K562 (cell line): ENCODE measurements at regions not wholly inside any gene's neighbourhood (a gene's known extent, or its start where the extent isn't known, plus 50 kb on each side); places are given as distances from the start of the nearest gene placed in this dataset.

ENCODE experiments used
- ATAC-seq: fragments of 200-7000 bp; cut with Tn5 transposase; 3 replicates; pipeline ENCODE4 v1.9.1; 2020; ENCODE audit warnings: moderate library complexity
- BruUV-seq: library from RNA; stranded (reverse); fragments of 400-500 nt; replicated peaks from 2 replicates; lab custom pipeline; 2021; lab: Mats Ljungman, UMichigan
- CTCF ChIA-PET: fragments of 300-600 bp; formaldehyde crosslinking; extraction: SDS; loops from one replicate; lab custom pipeline; 2021; ENCODE audit warnings: low intra/inter-chr PET ratio; lab: Yijun Ruan, JAX
- POLR2A ChIA-PET: fragments of 300-600, 350-650 bp; sonication (Branson Sonifier 250); formaldehyde crosslinking; extraction: SDS; loops from one replicate; lab custom pipeline; 2021; ENCODE audit warnings: antibody characterized with exemption, inconsistent platforms; lab: Yijun Ruan, JAX
- DNase-seq, 4 experiments: peaks; one replicate each; pipeline versions ENCODE4 v3.0.0 to v3.0.0-alpha.2; 2011 to 2018; ENCODE audit warnings: low spot score in 3 of 4, mixed read lengths in 3 of 4; ENCODE audit errors: extremely low read depth in 1 of 4
- FAIRE-seq: peaks from 2 replicates; lab custom pipeline; 2011; peaks lifted over from hg19 to GRCh38; lab: Jason Lieb, UNC
- H2AFZ ChIP-seq: 2 replicates; pipeline ENCODE4 v1.6.0; 2011; ENCODE audit warnings: low read depth, low read length, control low read depth, inconsistent platforms
- H3K27ac ChIP-seq: fragments of 200-600 bp; 3 replicates; pipeline ENCODE4 v1.8.0; 2011; ENCODE audit warnings: low read depth, mild to moderate bottlenecking, control low read depth, inconsistent platforms, low read length, moderate library complexity, mixed read lengths; ENCODE audit errors: extremely low read depth
- H3K27me3 ChIP-seq, 2 experiments: fragments of 300-600 bp in 1 of 2; 2 replicates in 1 of 2; 3 replicates in 1 of 2; pipeline versions ENCODE4 v1.6.0 to v1.8.0; 2011; ENCODE audit warnings: inconsistent platforms in 2 of 2, low read length in 2 of 2, mild to moderate bottlenecking in 1 of 2, mixed read lengths in 1 of 2, moderate library complexity in 1 of 2; ENCODE audit not compliant: control insufficient read depth in 2 of 2, insufficient read depth in 2 of 2
- H3K36me3 ChIP-seq: fragments of 300-600 bp; 3 replicates; pipeline ENCODE4 v1.8.0; 2011; ENCODE audit warnings: mild to moderate bottlenecking, low read length, inconsistent platforms; ENCODE audit not compliant: control insufficient read depth, insufficient read depth
- H3K4me1 ChIP-seq, 2 experiments: fragments of 200-600 bp in 1 of 2; replicated peaks in 1 of 2; 2 replicates in 1 of 2; 3 replicates in 1 of 2; pipeline versions ENCODE4 v1.5.1 to v1.8.0; 2011; ENCODE audit warnings: inconsistent platforms in 2 of 2, low read length in 2 of 2, mild to moderate bottlenecking in 1 of 2, mixed read lengths in 1 of 2, moderate library complexity in 1 of 2; ENCODE audit not compliant: control insufficient read depth in 2 of 2, insufficient read depth in 2 of 2
- H3K4me2 ChIP-seq: 2 replicates; pipeline ENCODE4 v1.6.1; 2011; ENCODE audit warnings: low read length, control low read depth, inconsistent platforms, mixed read lengths; ENCODE audit not compliant: insufficient read depth
- H3K4me3 ChIP-seq: fragments of 200-600 bp; sonication (generic), shearing (Covaris generic); 2 replicates; pipeline ENCODE4 v1.5.1; 2016; ENCODE audit warnings: control low read depth, inconsistent platforms
- H3K79me2 ChIP-seq: fragments of 200-600 bp; 3 replicates; pipeline ENCODE4 v1.8.0; 2011; ENCODE audit warnings: low read length, inconsistent platforms; ENCODE audit not compliant: control insufficient read depth, insufficient read depth
- H3K9ac ChIP-seq, 2 experiments: 2 replicates each; pipeline versions ENCODE4 v1.6.0 to v1.6.1; 2011; ENCODE audit warnings: low read depth in 2 of 2, low read length in 2 of 2, control low read depth in 1 of 2, inconsistent platforms in 1 of 2, mild to moderate bottlenecking in 1 of 2, mixed read lengths in 1 of 2; ENCODE audit not compliant: insufficient read depth in 1 of 2
- H3K9me1 ChIP-seq: one replicate; pipeline ENCODE4 v1.6.0; 2011; ENCODE audit warnings: inconsistent platforms, mild to moderate bottlenecking, low read length, moderate library complexity; ENCODE audit not compliant: control insufficient read depth, insufficient read depth
- H3K9me3 ChIP-seq: replicated peaks from 2 replicates; pipeline ENCODE4 v1.5.1; 2011; ENCODE audit warnings: low read depth, low read length, inconsistent platforms; ENCODE audit not compliant: control insufficient read depth, insufficient read depth
- H4K20me1 ChIP-seq: replicated peaks from 2 replicates; pipeline ENCODE4 v1.6.1; 2011; ENCODE audit warnings: low read length, inconsistent platforms, mixed read lengths; ENCODE audit not compliant: control insufficient read depth, insufficient read depth
- BACH1 ChIP-seq: fragments of 200-800 bp; sonication (Bioruptor generic); IDR thresholded peaks from 2 replicates; pipeline ENCODE4 v1.6.1; 2016; ENCODE audit warnings: missing genetic modification characterization, missing compliant biosample characterization
- BRF2 ChIP-seq: IDR thresholded peaks from 3 replicates; pipeline ENCODE4 v1.6.1; 2011; ENCODE audit warnings: borderline replicate concordance, mild to moderate bottlenecking; ENCODE audit not compliant: insufficient read length, insufficient read depth
- HLTF ChIP-seq: fragments of 450-650 bp; IDR thresholded peaks from 2 replicates; pipeline ENCODE4 v1.6.1; 2016
- HMG20B ChIP-seq: fragments of 250-450 bp; sonication (Bioruptor Pico); IDR thresholded peaks from 2 replicates; pipeline ENCODE4 v1.5.0; 2021; ENCODE audit warnings: mild to moderate bottlenecking
- KAT7 ChIP-seq: sonication (generic); formaldehyde crosslinking; IDR thresholded peaks from 2 replicates; pipeline ENCODE4 v1.8.0; 2022; ENCODE audit warnings: missing genetic modification reagents, mild to moderate bottlenecking, borderline replicate concordance
- KHSRP ChIP-seq: fragments of 450-650 bp; IDR thresholded peaks from 2 replicates; pipeline ENCODE4 v1.6.1; 2017
- MAFG ChIP-seq: fragments of 450-650 bp; conservative IDR thresholded peaks from 2 replicates; pipeline ENCODE4 v1.6.1; 2016; ENCODE audit warnings: missing genetic modification characterization, missing compliant biosample characterization
- PRMT5 ChIP-seq: sonication (generic); formaldehyde crosslinking; IDR thresholded peaks from 2 replicates; pipeline ENCODE4 v1.5.0; 2020; ENCODE audit warnings: missing genetic modification reagents
- SREBF1 ChIP-seq: fragments of 150-350 bp; IDR thresholded peaks from 2 replicates; pipeline ENCODE4 v1.6.1; 2014; ENCODE audit warnings: antibody characterized with exemption, low read depth, low read length, borderline replicate concordance
- STAT5A ChIP-seq: IDR thresholded peaks from 2 replicates; pipeline ENCODE4 v1.6.1; 2012; ENCODE audit warnings: low read length, inconsistent platforms, borderline replicate concordance
- TAF15 ChIP-seq: fragments of 200-400 bp; formaldehyde crosslinking; IDR thresholded peaks from 2 replicates; pipeline ENCODE4 v1.6.1; 2017; ENCODE audit warnings: mild to moderate bottlenecking, low read depth, low read length, moderate library complexity
- TSC22D4 ChIP-seq: fragments of 450-650 bp; IDR thresholded peaks from 2 replicates; pipeline ENCODE4 v1.6.1; 2016; ENCODE audit warnings: missing genetic modification characterization, missing biosample characterization, control low read depth
- ZFPM2 ChIP-seq: fragments of 250-450 bp; sonication (Bioruptor Pico); IDR thresholded peaks from 2 replicates; pipeline ENCODE4 v1.5.1; 2022; ENCODE audit warnings: mild to moderate bottlenecking
- ZNF436 ChIP-seq: fragments of 250-450, 450-650 bp; sonication (Bioruptor Pico); formaldehyde crosslinking; IDR thresholded peaks from 2 replicates; pipeline ENCODE4 v1.7.0; 2020; ENCODE audit warnings: mild to moderate bottlenecking
- ZNF778 ChIP-seq: fragments of 450-650 bp; formaldehyde crosslinking; IDR thresholded peaks from 2 replicates; pipeline ENCODE4 v1.4.0; 2020; ENCODE audit warnings: mild to moderate bottlenecking, moderate library complexity
- WGBS: fragments of 100-300 bp; shearing (Covaris generic); methylation state at CpG from one replicate; pipeline ENCODE4 v1.1.6; 2016; ENCODE audit warnings: low coverage, mixed read lengths; ENCODE audit not compliant: insufficient coverage; ENCODE audit errors: missing lambda C conversion rate; 5-methylcytosine and 5-hydroxymethylcytosine counted together
- in situ Hi-C: fragments of 300-500 bp; cut with MboI; formaldehyde crosslinking; loops from 4 replicates; pipeline ENCODE4 v1.15.0; 2018; ENCODE audit warnings: inconsistent platforms, mixed read lengths
- intact Hi-C: fragments of 100-400 bp; cut with micrococcal nuclease; formaldehyde crosslinking; loops from 2 replicates; pipeline ENCODE4 v1.14.2; 2022
- TF ChIP-seq, protein P1 (sequence below), 2 experiments: fragments of 450-650 bp; formaldehyde crosslinking in 1 of 2; IDR thresholded peaks; 2 replicates each; pipeline versions ENCODE4 v1.4.0 to v1.6.1; 2014 to 2020; ENCODE audit warnings: mild to moderate bottlenecking in 2 of 2, borderline replicate concordance in 1 of 2, low read depth in 1 of 2

GRCh38 chr5:109590799-109591198, 98.9 kb upstream of the MAN2A1 start:
- intact Hi-C loops (no loop called here), in situ Hi-C loops (no loop called here)
- Histone ChIP-seq H3K9me1 (no peaks in the 10 kb centered on the region), H3K4me2 (no peak overlapping the region), H3K9ac (no peak overlapping the region), H3K27me3 (peaks cover 2 to 13% of the 10 kb centered on the region in 2 experiments; a peak in 4 of 5 replicates), H3K4me1 (peaks cover 0 to 3% of the 10 kb centered on the region in 2 experiments; a peak in 1 of 5 replicates), H3K9me3 (no peaks in the 10 kb centered on the region), H3K4me3 (no peak overlapping the region), H2AFZ (no peak overlapping the region), H3K79me2 (no peaks in the 10 kb centered on the region), H3K27ac (no peak overlapping the region), H4K20me1 (no peaks in the 10 kb centered on the region), H3K36me3 (no peaks in the 10 kb centered on the region)
- ChIA-PET POLR2A (no interaction called here), CTCF (no interaction called here)
- no TSS peak for BruUV-seq
- ATAC-seq = no peak
- no peak for FAIRE-seq
- WGBS = 15% methylated on average over 3 of the region's 3 CpGs
- DNase-seq = no peak
- TF ChIP-seq BRF2 (no peak), ZNF436 (CRISPR knock-in tag) (no peak), PRMT5 (CRISPR knock-in tag) (no peak), ZNF778 (CRISPR knock-in tag) (no peak), BACH1 (tag) (no peak), STAT5A (no peak), MAFG (tag) (no peak), SREBF1 (no peak), KAT7 (CRISPR knock-in tag) (no peak), TSC22D4 (tag) (no peak), HLTF (no peak), TAF15 (no peak), HMG20B (CRISPR knock-in tag) (no peak), ZFPM2 (no peak), KHSRP (no peak)
- TF ChIP-seq, protein P1, sequence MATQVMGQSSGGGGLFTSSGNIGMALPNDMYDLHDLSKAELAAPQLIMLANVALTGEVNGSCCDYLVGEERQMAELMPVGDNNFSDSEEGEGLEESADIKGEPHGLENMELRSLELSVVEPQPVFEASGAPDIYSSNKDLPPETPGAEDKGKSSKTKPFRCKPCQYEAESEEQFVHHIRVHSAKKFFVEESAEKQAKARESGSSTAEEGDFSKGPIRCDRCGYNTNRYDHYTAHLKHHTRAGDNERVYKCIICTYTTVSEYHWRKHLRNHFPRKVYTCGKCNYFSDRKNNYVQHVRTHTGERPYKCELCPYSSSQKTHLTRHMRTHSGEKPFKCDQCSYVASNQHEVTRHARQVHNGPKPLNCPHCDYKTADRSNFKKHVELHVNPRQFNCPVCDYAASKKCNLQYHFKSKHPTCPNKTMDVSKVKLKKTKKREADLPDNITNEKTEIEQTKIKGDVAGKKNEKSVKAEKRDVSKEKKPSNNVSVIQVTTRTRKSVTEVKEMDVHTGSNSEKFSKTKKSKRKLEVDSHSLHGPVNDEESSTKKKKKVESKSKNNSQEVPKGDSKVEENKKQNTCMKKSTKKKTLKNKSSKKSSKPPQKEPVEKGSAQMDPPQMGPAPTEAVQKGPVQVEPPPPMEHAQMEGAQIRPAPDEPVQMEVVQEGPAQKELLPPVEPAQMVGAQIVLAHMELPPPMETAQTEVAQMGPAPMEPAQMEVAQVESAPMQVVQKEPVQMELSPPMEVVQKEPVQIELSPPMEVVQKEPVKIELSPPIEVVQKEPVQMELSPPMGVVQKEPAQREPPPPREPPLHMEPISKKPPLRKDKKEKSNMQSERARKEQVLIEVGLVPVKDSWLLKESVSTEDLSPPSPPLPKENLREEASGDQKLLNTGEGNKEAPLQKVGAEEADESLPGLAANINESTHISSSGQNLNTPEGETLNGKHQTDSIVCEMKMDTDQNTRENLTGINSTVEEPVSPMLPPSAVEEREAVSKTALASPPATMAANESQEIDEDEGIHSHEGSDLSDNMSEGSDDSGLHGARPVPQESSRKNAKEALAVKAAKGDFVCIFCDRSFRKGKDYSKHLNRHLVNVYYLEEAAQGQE (IDR thresholded peaks at IDR 0.05; ENCODE audit: borderline replicate concordance) = no peak
- TF ChIP-seq, protein P1 (CRISPR knock-in tag; IDR thresholded peaks at IDR 0.05; ENCODE audit: low read depth) = no peak
